GM23338 (cell line): ENCODE measurements at regions not wholly inside any gene's neighbourhood (a gene's known extent, or its start where the extent isn't known, plus 50 kb on each side); places are given as distances from the start of the nearest gene placed in this dataset.

ENCODE experiments used
- ATAC-seq: fragments of 200-7000 bp; cut with Tn5 transposase; 3 replicates; pipeline ENCODE4 v1.9.1; 2020
- DNase-seq: peaks from one replicate; pipeline ENCODE4 v3.0.0-alpha.2; 2015; ENCODE audit warnings: low spot score
- H2AFZ ChIP-seq: fragments of 200-600 bp; sonication (generic); 2 replicates; pipeline ENCODE4 v1.8.0; 2016; ENCODE audit warnings: antibody characterized with exemption, mild to moderate bottlenecking, moderate library complexity
- H3F3A ChIP-seq: fragments of 200-600 bp; sonication (generic); replicated peaks from 2 replicates; pipeline ENCODE4 v1.8.0; 2017; ENCODE audit warnings: antibody characterized with exemption, mixed run types, low read depth
- H3K27ac ChIP-seq: fragments of 200-600 bp; sonication (generic); 2 replicates; pipeline ENCODE4 v1.6.1; 2016; ENCODE audit warnings: low read depth
- H3K27me3 ChIP-seq: fragments of 200-600 bp; sonication (generic); 2 replicates; pipeline ENCODE4 v1.8.0; 2016; ENCODE audit warnings: mild to moderate bottlenecking, mixed run types, moderate library complexity; ENCODE audit not compliant: insufficient read depth
- H3K36me3 ChIP-seq: fragments of 200-600 bp; sonication (generic); 2 replicates; pipeline ENCODE4 v1.8.0; 2016; ENCODE audit warnings: mild to moderate bottlenecking; ENCODE audit not compliant: insufficient read depth
- H3K4me1 ChIP-seq: fragments of 200-600 bp; sonication (generic); 2 replicates; pipeline ENCODE4 v1.8.0; 2016; ENCODE audit warnings: mild to moderate bottlenecking, moderate library complexity; ENCODE audit not compliant: insufficient read depth
- H3K4me2 ChIP-seq: fragments of 200-600 bp; sonication (generic); 2 replicates; pipeline ENCODE4 v1.7.1; 2017; ENCODE audit warnings: mixed run types
- H3K4me3 ChIP-seq: fragments of 200-600 bp; sonication (generic); 2 replicates; pipeline ENCODE4 v1.6.1; 2016; ENCODE audit warnings: mixed run types
- H3K79me2 ChIP-seq: fragments of 200-600 bp; sonication (generic); replicated peaks from 2 replicates; pipeline ENCODE4 v1.8.0; 2017; ENCODE audit warnings: mild to moderate bottlenecking; ENCODE audit not compliant: insufficient read depth
- H3K9me2 ChIP-seq: fragments of 200-600 bp; sonication (generic); 2 replicates; pipeline ENCODE4 v1.8.0; 2017; ENCODE audit not compliant: insufficient read depth
- H4K20me1 ChIP-seq: fragments of 200-600 bp; sonication (generic); replicated peaks from 2 replicates; pipeline ENCODE4 v1.8.0; 2017; ENCODE audit warnings: mild to moderate bottlenecking; ENCODE audit not compliant: insufficient read depth
- H3K27ac Mint-ChIP-seq: 2 replicates; pipeline ENCODE4 v1.8.0; 2020; ENCODE audit warnings: inconsistent platforms, mild to moderate bottlenecking, moderate library complexity, mixed read lengths
- H3K27me3 Mint-ChIP-seq: 3 replicates; pipeline ENCODE4 v1.8.0; 2022; ENCODE audit warnings: low read depth, mild to moderate bottlenecking, moderate library complexity, mixed read lengths, inconsistent platforms; ENCODE audit not compliant: insufficient read depth, poor library complexity
- H3K36me3 Mint-ChIP-seq: 3 replicates; pipeline ENCODE4 v1.8.0; 2021; ENCODE audit warnings: low read depth, mild to moderate bottlenecking, inconsistent platforms, moderate library complexity, mixed read lengths
- H3K4me1 Mint-ChIP-seq: 3 replicates; pipeline ENCODE4 v1.8.0; 2020; ENCODE audit warnings: mild to moderate bottlenecking, inconsistent platforms, mixed read lengths
- H3K4me3 Mint-ChIP-seq: 3 replicates; pipeline ENCODE4 v1.8.0; 2021; ENCODE audit warnings: moderate library complexity, mild to moderate bottlenecking, inconsistent platforms, mixed read lengths
- H3K9me3 Mint-ChIP-seq: 3 replicates; pipeline ENCODE4 v1.8.0; 2020; ENCODE audit warnings: moderate library complexity, mild to moderate bottlenecking, inconsistent platforms, mixed read lengths
- CREB1 ChIP-seq: fragments of 250-450 bp; sonication (Bioruptor Pico); IDR thresholded peaks from 2 replicates; pipeline ENCODE4 v1.5.0; 2020; ENCODE audit warnings: low read depth, mild to moderate bottlenecking, moderate library complexity
- EZH2 ChIP-seq: fragments of 200-600 bp; sonication (generic); IDR thresholded peaks from one replicate; pipeline ENCODE4 v1.8.0; 2017; ENCODE audit warnings: antibody characterized with exemption, mild to moderate bottlenecking, low read depth; ENCODE audit not compliant: unreplicated experiment
- JUNB ChIP-seq: IDR thresholded peaks from one replicate; pipeline ENCODE4 v1.6.1; 2016; ENCODE audit warnings: antibody characterized with exemption; ENCODE audit not compliant: unreplicated experiment
- STAT1 ChIP-seq: IDR thresholded peaks from one replicate; pipeline ENCODE4 v1.6.1; 2016; ENCODE audit warnings: antibody characterized with exemption; ENCODE audit not compliant: unreplicated experiment
- ZNF114 ChIP-seq: fragments of 250-450 bp; sonication (Bioruptor Pico); IDR thresholded peaks from 2 replicates; pipeline ENCODE4 v1.5.0; 2020; ENCODE audit warnings: mild to moderate bottlenecking, moderate library complexity
- ZNF331 ChIP-seq: fragments of 250-450 bp; sonication (Bioruptor Pico); IDR thresholded peaks from 2 replicates; pipeline ENCODE4 v1.5.0; 2020; ENCODE audit warnings: low read depth, mild to moderate bottlenecking, moderate library complexity
- TF ChIP-seq, protein P1 (sequence below), 2 experiments: fragments of 200-600 bp in 1 of 2; sonication (generic) in 1 of 2; conservative IDR thresholded peaks; 2 replicates each; pipeline versions ENCODE4 v1.5.1 to v1.6.1; 2016 to 2017; ENCODE audit warnings: antibody characterized with exemption in 2 of 2, low read depth in 2 of 2, mild to moderate bottlenecking in 2 of 2, moderate library complexity in 1 of 2
- TF ChIP-seq, protein P2 (sequence below): IDR thresholded peaks from 2 replicates; pipeline ENCODE4 v1.6.1; 2016; ENCODE audit warnings: antibody characterized with exemption
- TF ChIP-seq, protein P3 (sequence below): fragments of 250-450 bp; sonication (Bioruptor Pico); IDR thresholded peaks from 2 replicates; pipeline ENCODE4 v1.5.0; 2020; ENCODE audit warnings: mild to moderate bottlenecking, moderate library complexity

- Histone ChIP-seq H3K4me3 (no peak overlapping the region), H3K9me2 (no peaks in the 10 kb centered on the region), H3K27me3 (no peaks in the 10 kb centered on the region), H3K36me3 (peaks cover 8% of the 10 kb centered on the region; the same call in 1 of the 2 replicates), H3K4me2 (no peak overlapping the region), H2AFZ (no peak overlapping the region), H4K20me1 (no peaks in the 10 kb centered on the region), H3K27ac (no peak overlapping the region), H3K4me1 (no peaks in the 10 kb centered on the region), H3F3A (no peaks in the 10 kb centered on the region), H3K79me2 (no peaks in the 10 kb centered on the region)
- peaks cover 23% of the 10 kb centered on the region for H3K36me3 Mint-ChIP-seq
- H3K4me3 Mint-ChIP-seq, result no peak overlapping the region
- no peak overlapping the region for H3K27ac Mint-ChIP-seq
- peaks cover 81% of the 10 kb centered on the region for H3K9me3 Mint-ChIP-seq
- peaks cover 1% of the 10 kb centered on the region for H3K27me3 Mint-ChIP-seq
- ATAC-seq (no peak), DNase-seq (no peak)
- no peaks in the 10 kb centered on the region for H3K4me1 Mint-ChIP-seq
- TF ChIP-seq, protein P1, sequence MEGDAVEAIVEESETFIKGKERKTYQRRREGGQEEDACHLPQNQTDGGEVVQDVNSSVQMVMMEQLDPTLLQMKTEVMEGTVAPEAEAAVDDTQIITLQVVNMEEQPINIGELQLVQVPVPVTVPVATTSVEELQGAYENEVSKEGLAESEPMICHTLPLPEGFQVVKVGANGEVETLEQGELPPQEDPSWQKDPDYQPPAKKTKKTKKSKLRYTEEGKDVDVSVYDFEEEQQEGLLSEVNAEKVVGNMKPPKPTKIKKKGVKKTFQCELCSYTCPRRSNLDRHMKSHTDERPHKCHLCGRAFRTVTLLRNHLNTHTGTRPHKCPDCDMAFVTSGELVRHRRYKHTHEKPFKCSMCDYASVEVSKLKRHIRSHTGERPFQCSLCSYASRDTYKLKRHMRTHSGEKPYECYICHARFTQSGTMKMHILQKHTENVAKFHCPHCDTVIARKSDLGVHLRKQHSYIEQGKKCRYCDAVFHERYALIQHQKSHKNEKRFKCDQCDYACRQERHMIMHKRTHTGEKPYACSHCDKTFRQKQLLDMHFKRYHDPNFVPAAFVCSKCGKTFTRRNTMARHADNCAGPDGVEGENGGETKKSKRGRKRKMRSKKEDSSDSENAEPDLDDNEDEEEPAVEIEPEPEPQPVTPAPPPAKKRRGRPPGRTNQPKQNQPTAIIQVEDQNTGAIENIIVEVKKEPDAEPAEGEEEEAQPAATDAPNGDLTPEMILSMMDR (conservative IDR thresholded peaks at IDR 0.05; ENCODE audit: low read depth in 2 of 2), result no peak
- TF ChIP-seq ZNF331, result no peak
Measured at GRCh38 chr18:71831039-71831438, 713.1 kb downstream of the CBLN2 start.

- Histone ChIP-seq H2AFZ (no peak overlapping the region), H4K20me1 (no peaks in the 10 kb centered on the region)
Measured at GRCh38 chr18:71827301-71827700, 716.8 kb downstream of the CBLN2 start.

More at GRCh38 chr18:71827301-71827700, 716.8 kb downstream of the CBLN2 start:
- peaks cover 76% of the 10 kb centered on the region for H3K9me3 Mint-ChIP-seq
- H3K27ac Mint-ChIP-seq, result no peak overlapping the region
- Histone ChIP-seq H3K36me3 (peaks cover 14% of the 10 kb centered on the region), H3F3A (no peaks in the 10 kb centered on the region), H3K27me3 (no peaks in the 10 kb centered on the region), H3K27ac (no peak overlapping the region), H3K4me3 (no peak overlapping the region), H3K4me2 (no peak overlapping the region), H3K4me1 (no peaks in the 10 kb centered on the region), H3K79me2 (no peaks in the 10 kb centered on the region), H3K9me2 (no peaks in the 10 kb centered on the region)
- H3K36me3 Mint-ChIP-seq, result peaks cover 30% of the 10 kb centered on the region
- H3K4me1 Mint-ChIP-seq, result no peaks in the 10 kb centered on the region
- TF ChIP-seq ZNF331 (no peak), JUNB (no peak), CREB1 (CRISPR knock-in tag) (no peak), STAT1 (no peak), ZNF114 (CRISPR knock-in tag) (no peak), EZH2 (no peak)
- TF ChIP-seq, protein P2, sequence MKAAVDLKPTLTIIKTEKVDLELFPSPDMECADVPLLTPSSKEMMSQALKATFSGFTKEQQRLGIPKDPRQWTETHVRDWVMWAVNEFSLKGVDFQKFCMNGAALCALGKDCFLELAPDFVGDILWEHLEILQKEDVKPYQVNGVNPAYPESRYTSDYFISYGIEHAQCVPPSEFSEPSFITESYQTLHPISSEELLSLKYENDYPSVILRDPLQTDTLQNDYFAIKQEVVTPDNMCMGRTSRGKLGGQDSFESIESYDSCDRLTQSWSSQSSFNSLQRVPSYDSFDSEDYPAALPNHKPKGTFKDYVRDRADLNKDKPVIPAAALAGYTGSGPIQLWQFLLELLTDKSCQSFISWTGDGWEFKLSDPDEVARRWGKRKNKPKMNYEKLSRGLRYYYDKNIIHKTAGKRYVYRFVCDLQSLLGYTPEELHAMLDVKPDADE, result no peak
- TF ChIP-seq, protein P3, sequence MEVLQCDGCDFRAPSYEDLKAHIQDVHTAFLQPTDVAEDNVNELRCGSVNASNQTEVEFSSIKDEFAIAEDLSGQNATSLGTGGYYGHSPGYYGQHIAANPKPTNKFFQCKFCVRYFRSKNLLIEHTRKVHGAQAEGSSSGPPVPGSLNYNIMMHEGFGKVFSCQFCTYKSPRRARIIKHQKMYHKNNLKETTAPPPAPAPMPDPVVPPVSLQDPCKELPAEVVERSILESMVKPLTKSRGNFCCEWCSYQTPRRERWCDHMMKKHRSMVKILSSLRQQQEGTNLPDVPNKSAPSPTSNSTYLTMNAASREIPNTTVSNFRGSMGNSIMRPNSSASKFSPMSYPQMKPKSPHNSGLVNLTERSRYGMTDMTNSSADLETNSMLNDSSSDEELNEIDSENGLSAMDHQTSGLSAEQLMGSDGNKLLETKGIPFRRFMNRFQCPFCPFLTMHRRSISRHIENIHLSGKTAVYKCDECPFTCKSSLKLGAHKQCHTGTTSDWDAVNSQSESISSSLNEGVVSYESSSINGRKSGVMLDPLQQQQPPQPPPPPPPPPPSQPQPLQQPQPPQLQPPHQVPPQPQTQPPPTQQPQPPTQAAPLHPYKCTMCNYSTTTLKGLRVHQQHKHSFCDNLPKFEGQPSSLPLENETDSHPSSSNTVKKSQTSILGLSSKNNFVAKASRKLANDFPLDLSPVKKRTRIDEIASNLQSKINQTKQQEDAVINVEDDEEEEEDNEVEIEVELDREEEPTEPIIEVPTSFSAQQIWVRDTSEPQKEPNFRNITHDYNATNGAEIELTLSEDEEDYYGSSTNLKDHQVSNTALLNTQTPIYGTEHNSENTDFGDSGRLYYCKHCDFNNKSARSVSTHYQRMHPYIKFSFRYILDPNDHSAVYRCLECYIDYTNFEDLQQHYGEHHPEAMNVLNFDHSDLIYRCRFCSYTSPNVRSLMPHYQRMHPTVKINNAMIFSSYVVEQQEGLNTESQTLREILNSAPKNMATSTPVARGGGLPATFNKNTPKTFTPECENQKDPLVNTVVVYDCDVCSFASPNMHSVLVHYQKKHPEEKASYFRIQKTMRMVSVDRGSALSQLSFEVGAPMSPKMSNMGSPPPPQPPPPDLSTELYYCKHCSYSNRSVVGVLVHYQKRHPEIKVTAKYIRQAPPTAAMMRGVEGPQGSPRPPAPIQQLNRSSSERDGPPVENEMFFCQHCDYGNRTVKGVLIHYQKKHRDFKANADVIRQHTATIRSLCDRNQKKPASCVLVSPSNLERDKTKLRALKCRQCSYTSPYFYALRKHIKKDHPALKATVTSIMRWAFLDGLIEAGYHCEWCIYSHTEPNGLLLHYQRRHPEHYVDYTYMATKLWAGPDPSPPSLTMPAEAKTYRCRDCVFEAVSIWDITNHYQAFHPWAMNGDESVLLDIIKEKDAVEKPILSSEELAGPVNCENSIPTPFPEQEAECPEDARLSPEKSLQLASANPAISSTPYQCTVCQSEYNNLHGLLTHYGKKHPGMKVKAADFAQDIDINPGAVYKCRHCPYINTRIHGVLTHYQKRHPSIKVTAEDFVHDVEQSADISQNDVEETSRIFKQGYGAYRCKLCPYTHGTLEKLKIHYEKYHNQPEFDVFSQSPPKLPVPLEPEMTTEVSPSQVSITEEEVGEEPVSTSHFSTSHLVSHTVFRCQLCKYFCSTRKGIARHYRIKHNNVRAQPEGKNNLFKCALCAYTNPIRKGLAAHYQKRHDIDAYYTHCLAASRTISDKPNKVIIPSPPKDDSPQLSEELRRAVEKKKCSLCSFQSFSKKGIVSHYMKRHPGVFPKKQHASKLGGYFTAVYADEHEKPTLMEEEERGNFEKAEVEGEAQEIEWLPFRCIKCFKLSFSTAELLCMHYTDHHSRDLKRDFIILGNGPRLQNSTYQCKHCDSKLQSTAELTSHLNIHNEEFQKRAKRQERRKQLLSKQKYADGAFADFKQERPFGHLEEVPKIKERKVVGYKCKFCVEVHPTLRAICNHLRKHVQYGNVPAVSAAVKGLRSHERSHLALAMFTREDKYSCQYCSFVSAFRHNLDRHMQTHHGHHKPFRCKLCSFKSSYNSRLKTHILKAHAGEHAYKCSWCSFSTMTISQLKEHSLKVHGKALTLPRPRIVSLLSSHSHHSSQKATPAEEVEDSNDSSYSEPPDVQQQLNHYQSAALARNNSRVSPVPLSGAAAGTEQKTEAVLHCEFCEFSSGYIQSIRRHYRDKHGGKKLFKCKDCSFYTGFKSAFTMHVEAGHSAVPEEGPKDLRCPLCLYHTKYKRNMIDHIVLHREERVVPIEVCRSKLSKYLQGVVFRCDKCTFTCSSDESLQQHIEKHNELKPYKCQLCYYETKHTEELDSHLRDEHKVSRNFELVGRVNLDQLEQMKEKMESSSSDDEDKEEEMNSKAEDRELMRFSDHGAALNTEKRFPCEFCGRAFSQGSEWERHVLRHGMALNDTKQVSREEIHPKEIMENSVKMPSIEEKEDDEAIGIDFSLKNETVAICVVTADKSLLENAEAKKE (CRISPR knock-in tag), result no peak
- TF ChIP-seq, protein P1 (conservative IDR thresholded peaks at IDR 0.05; ENCODE audit: low read depth in 2 of 2), result no peak
- no peak overlapping the region for H3K4me3 Mint-ChIP-seq
- H3K27me3 Mint-ChIP-seq, result no peaks in the 10 kb centered on the region
- ATAC-seq, result no peak
- no peak for DNase-seq
